ENCODE measurements at regions not wholly inside any gene's neighbourhood (a gene's known extent, or its start where the extent isn't known, plus 50 kb on each side); places are given as distances from the start of the nearest gene placed in this dataset.

- TF ChIP-seq CTCF (IDR thresholded peaks at IDR 0.05; ENCODE audit: unreplicated experiment) = no peak
- H3K4me3 Mint-ChIP-seq (ENCODE audit: unreplicated experiment) = no peak overlapping the region
- no TSS peak for BruUV-seq (replicated peaks)
- no peaks in the 10 kb centered on the region for H3K36me3 Mint-ChIP-seq (ENCODE audit: insufficient read depth, unreplicated experiment)
- H3K9me3 Mint-ChIP-seq (ENCODE audit: unreplicated experiment) = no peaks in the 10 kb centered on the region
- peak; percentile 66 for DNase-seq (ENCODE audit: unreplicated experiment)
- ChIA-PET CTCF (interaction anchor here (1.0 kb wide), 1 partner anchor 16 kb away, joined by 3 read pairs; no protein-coding TSS in a partner anchor), POLR2A (interaction anchor here (0.5 to 0.7 kb wide), 2 partner anchors 51 to 128 kb away, joined by 3 read pairs; no protein-coding TSS in a partner anchor)
- H3K27ac Mint-ChIP-seq (ENCODE audit: low read depth, unreplicated experiment) = no peak overlapping the region
- H3K27me3 Mint-ChIP-seq (ENCODE audit: insufficient read depth, unreplicated experiment) = no peaks in the 10 kb centered on the region
- intact Hi-C loops (cut with micrococcal nuclease) = no loop called here
- peaks cover 6% of the 10 kb centered on the region for H3K4me1 Mint-ChIP-seq (ENCODE audit: insufficient read depth, unreplicated experiment)
Measured at GRCh38 chr5:130571076-130571475, 594.0 kb downstream of the HINT1 start.

GRCh38 chr5:130568791-130569190, 596.3 kb downstream of the HINT1 start:
- Mint-ChIP-seq H3K9me3 (ENCODE audit: unreplicated experiment) (peaks cover 7% of the 10 kb centered on the region), H3K36me3 (ENCODE audit: insufficient read depth, unreplicated experiment) (no peaks in the 10 kb centered on the region), H3K27me3 (ENCODE audit: insufficient read depth, unreplicated experiment) (no peaks in the 10 kb centered on the region), H3K4me1 (ENCODE audit: insufficient read depth, unreplicated experiment) (peaks cover 6% of the 10 kb centered on the region), H3K27ac (ENCODE audit: low read depth, unreplicated experiment) (no peak overlapping the region), H3K4me3 (ENCODE audit: unreplicated experiment) (no peak overlapping the region)
- ChIA-PET CTCF (no interaction called here), POLR2A (no interaction called here)
- TF ChIP-seq CTCF (IDR thresholded peaks at IDR 0.05; ENCODE audit: unreplicated experiment) = no peak
- no TSS peak for BruUV-seq (replicated peaks)
- intact Hi-C loops (cut with micrococcal nuclease) = no loop called here
- no peak for DNase-seq (ENCODE audit: unreplicated experiment)

- no peak for DNase-seq (ENCODE audit: unreplicated experiment)
- no TSS peak for BruUV-seq (replicated peaks)
- no peak overlapping the region for H3K4me3 Mint-ChIP-seq (ENCODE audit: unreplicated experiment)
- ChIA-PET CTCF (interaction anchor here (0.6 kb wide), 1 partner anchor 439 kb away, joined by 3 read pairs; no protein-coding TSS in a partner anchor), POLR2A (interaction anchor here (0.6 kb wide), 2 partner anchors 455 to 1046 kb away, joined by 3 read pairs; no protein-coding TSS in a partner anchor)
- H3K36me3 Mint-ChIP-seq (ENCODE audit: insufficient read depth, unreplicated experiment) = no peaks in the 10 kb centered on the region
- peaks cover 25% of the 10 kb centered on the region for H3K9me3 Mint-ChIP-seq (ENCODE audit: unreplicated experiment)
- H3K4me1 Mint-ChIP-seq (ENCODE audit: insufficient read depth, unreplicated experiment) = peaks cover 15% of the 10 kb centered on the region
- no peak overlapping the region for H3K27ac Mint-ChIP-seq (ENCODE audit: low read depth, unreplicated experiment)
- no peaks in the 10 kb centered on the region for H3K27me3 Mint-ChIP-seq (ENCODE audit: insufficient read depth, unreplicated experiment)
- intact Hi-C loops (cut with micrococcal nuclease) = no loop called here
- TF ChIP-seq CTCF (IDR thresholded peaks at IDR 0.05; ENCODE audit: unreplicated experiment) = no peak
Measured at GRCh38 chr5:130555429-130555828, 609.6 kb downstream of the HINT1 start.

GRCh38 chr5:130550562-130550928, 614.5 kb downstream of the HINT1 start:
- Mint-ChIP-seq H3K4me3 (ENCODE audit: unreplicated experiment) (peak overlapping the region; percentile 24), H3K36me3 (ENCODE audit: insufficient read depth, unreplicated experiment) (no peaks in the 10 kb centered on the region), H3K27ac (ENCODE audit: low read depth, unreplicated experiment) (peak overlapping the region; percentile 70), H3K27me3 (ENCODE audit: insufficient read depth, unreplicated experiment) (no peaks in the 10 kb centered on the region), H3K9me3 (ENCODE audit: unreplicated experiment) (peaks cover 8% of the 10 kb centered on the region), H3K4me1 (ENCODE audit: insufficient read depth, unreplicated experiment) (peaks cover 43% of the 10 kb centered on the region)
- intact Hi-C loops (cut with micrococcal nuclease) = no loop called here
- ChIA-PET CTCF (no interaction called here), POLR2A (interaction anchor here (0.7 to 1.1 kb wide), 2 partner anchors 9 to 14 kb away, joined by 3 read pairs; no protein-coding TSS in a partner anchor)
- TF ChIP-seq CTCF (IDR thresholded peaks at IDR 0.05; ENCODE audit: unreplicated experiment) = no peak
- BruUV-seq (replicated peaks) = no TSS peak
- no peak for DNase-seq (ENCODE audit: unreplicated experiment)
